Esophagus muscularis mucosa (tissue), 3 donors: ENCODE measurements at regions not wholly inside any gene's neighbourhood (a gene's known extent, or its start where the extent isn't known, plus 50 kb on each side); places are given as distances from the start of the nearest gene placed in this dataset.

ENCODE experiments used
- CTCF ChIP-seq, 3 experiments: fragments of 200-600 bp in 2 of 3; fragments of 450-650 bp in 1 of 3; sonication (generic) in 2 of 3; IDR thresholded peaks; one replicate each; pipeline ENCODE4 v1.5.1; 2017 to 2019; ENCODE audit warnings: antibody characterized with exemption in 3 of 3, mild to moderate bottlenecking in 2 of 3, moderate library complexity in 1 of 3
- POLR2A ChIP-seq: fragments of 450-650 bp; IDR thresholded peaks from one replicate; pipeline ENCODE4 v1.6.1; 2017; ENCODE audit warnings: antibody characterized with exemption, moderate library complexity, mild to moderate bottlenecking, low read depth
- POLR2AphosphoS5 ChIP-seq, 2 donors: sonication (generic); formaldehyde crosslinking; IDR thresholded peaks; one replicate each; pipeline ENCODE4 v1.6.1; 2017; ENCODE audit warnings: antibody characterized with exemption in 2 of 2

DNA sequence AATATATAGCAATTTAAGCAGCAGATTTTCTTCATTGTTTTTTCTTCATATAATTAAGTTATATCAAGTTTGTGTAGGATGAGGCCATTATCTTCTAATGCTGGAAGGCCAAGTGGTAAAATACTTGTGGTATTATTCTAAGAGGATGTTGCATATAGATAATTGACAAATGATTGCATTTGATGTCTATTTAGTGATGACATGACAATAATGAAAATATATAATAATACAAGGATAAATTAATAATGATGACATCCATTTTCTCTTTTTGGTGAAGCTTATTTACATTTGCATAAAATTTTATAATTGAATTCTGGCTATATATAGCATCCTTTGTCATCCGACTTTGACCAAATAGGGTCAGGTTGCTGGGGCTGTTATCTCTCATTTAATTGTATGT is 195.4 kb upstream of the KCNJ16 start:
- TF ChIP-seq CTCF (IDR thresholded peaks at IDR 0.05), result no peak
- no peak for TF ChIP-seq POLR2A
- no peak for TF ChIP-seq POLR2AphosphoS5 (IDR thresholded peaks at IDR 0.05)
